ENCODE measurements at regions not wholly inside any gene's neighbourhood (a gene's known extent, or its start where the extent isn't known, plus 50 kb on each side); places are given as distances from the start of the nearest gene placed in this dataset.

DNA sequence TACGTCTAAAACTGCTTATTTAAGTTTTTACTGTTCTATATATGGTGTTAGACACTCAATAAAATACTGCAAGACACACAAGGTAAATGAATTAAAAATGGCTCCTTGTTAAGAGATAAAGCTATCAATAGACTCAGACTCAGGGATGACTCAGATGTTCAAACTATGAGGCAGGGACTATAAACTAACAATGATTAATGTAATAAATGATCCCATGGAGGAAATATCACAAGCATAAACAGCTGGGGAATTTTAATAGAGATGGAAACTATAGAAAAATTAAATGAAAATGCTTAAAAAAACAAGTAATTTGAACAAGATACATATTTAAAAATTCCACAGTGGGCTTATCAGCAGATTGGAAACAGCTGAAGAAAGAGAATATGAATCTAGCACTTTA lies 650.8 kb downstream of the DCDC2C start:
- Histone ChIP-seq H3K27me3 (ENCODE audit: insufficient read depth, low read length) (no peaks in the 10 kb centered on the region), H3K9me3 (ENCODE audit: low read length) (no peaks in the 10 kb centered on the region), H3K36me3 (ENCODE audit: insufficient read depth, low read length) (no peaks in the 10 kb centered on the region), H3K4me3 (ENCODE audit: low read length) (no peak overlapping the region), H3K4me1 (ENCODE audit: insufficient read depth, low read length) (no peaks in the 10 kb centered on the region), H2AFZ (ENCODE audit: low read depth, low read length) (no peak overlapping the region)

- no peaks in the 10 kb centered on the region for H3K9me3 ChIP-seq (ENCODE audit: low read length)
- H3K36me3 ChIP-seq (ENCODE audit: insufficient read depth, low read length) = no peaks in the 10 kb centered on the region
- no peak overlapping the region for H2AFZ ChIP-seq (ENCODE audit: low read depth, low read length)
- H3K4me1 ChIP-seq (ENCODE audit: insufficient read depth, low read length) = no peaks in the 10 kb centered on the region
- H3K4me3 ChIP-seq (ENCODE audit: low read length) = no peak overlapping the region
- no peaks in the 10 kb centered on the region for H3K27me3 ChIP-seq (ENCODE audit: insufficient read depth, low read length)
Measured at GRCh38 chr2:4354678-4355077, 651.3 kb downstream of the DCDC2C start.

DNA sequence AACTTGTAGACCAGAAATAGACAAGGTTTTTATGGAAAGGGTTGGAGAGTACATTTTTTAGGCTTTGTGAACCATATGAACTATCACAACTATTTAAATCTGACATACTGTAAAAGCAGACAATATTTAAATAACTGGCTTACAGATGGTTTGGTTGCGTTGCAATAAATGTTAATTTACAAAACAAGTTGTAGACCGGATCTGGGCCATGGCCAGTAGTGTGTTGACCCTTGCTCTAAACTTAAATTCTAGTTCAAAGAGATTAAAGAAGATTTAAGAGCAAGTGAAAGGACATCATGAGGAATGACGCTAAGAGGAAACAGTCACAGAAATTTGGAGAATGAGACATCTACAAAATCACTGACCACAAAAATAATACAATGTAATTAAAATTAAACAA lies 652.7 kb downstream of the DCDC2C start:
- Histone ChIP-seq H3K36me3 (ENCODE audit: insufficient read depth, low read length) (no peaks in the 10 kb centered on the region), H3K4me1 (ENCODE audit: insufficient read depth, low read length) (no peaks in the 10 kb centered on the region), H3K27me3 (ENCODE audit: insufficient read depth, low read length) (no peaks in the 10 kb centered on the region), H3K4me3 (ENCODE audit: low read length) (no peak overlapping the region), H3K9me3 (ENCODE audit: low read length) (no peaks in the 10 kb centered on the region), H2AFZ (ENCODE audit: low read depth, low read length) (no peak overlapping the region)

GRCh38 chr2:4356541-4356940 lies 653.2 kb downstream of the DCDC2C start:
- H3K27me3 ChIP-seq (ENCODE audit: insufficient read depth, low read length) = no peaks in the 10 kb centered on the region
- H3K9me3 ChIP-seq (ENCODE audit: low read length) = no peaks in the 10 kb centered on the region
- no peaks in the 10 kb centered on the region for H3K36me3 ChIP-seq (ENCODE audit: insufficient read depth, low read length)
- H3K4me1 ChIP-seq (ENCODE audit: insufficient read depth, low read length) = no peaks in the 10 kb centered on the region
- no peak overlapping the region for H3K4me3 ChIP-seq (ENCODE audit: low read length)
- no peak overlapping the region for H2AFZ ChIP-seq (ENCODE audit: low read depth, low read length)

DNA sequence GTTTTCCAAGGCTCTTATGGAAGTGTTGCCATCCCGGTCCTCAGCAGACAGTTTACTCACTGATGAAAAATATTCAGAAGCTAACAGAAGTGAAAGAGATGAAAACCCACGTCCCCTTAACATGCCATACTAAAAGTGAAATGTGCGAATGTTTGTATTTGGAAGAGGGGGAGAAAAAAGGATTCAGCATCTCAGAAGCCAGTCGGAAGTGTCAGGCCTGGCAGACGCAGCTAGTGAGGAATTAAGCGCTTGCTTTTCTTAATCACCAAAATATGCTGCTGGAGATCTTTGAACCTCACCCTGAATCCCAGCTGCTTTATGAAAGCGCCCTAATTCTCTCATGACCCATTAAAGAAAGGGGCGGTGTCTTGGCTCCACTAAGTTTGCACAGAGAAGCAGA lies 653.7 kb downstream of the DCDC2C start:
- Histone ChIP-seq H3K9me3 (ENCODE audit: low read length) (no peaks in the 10 kb centered on the region), H3K27me3 (ENCODE audit: insufficient read depth, low read length) (no peaks in the 10 kb centered on the region)

DNA sequence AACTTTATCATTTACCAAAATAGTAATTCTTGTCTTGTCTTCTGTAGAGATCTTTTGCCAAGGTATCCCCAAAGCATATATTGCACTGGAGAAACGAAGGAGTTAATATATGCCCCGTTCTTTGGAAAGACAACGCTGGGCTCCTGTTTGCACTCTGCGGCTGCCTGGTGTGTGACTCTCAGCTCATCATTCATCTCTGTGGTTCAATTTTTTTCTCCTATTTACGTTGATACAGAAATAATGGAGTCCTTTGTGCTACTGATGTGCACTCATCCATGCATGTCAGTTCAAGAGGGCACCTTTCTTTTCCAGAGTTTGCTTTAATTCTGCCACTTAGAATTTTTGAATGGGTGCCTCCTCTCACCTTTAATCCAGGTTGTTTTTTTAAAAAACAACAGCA lies 655.5 kb downstream of the DCDC2C start:
- Histone ChIP-seq H3K4me3 (ENCODE audit: low read length) (no peak overlapping the region), H3K36me3 (ENCODE audit: insufficient read depth, low read length) (no peaks in the 10 kb centered on the region), H2AFZ (ENCODE audit: low read depth, low read length) (no peak overlapping the region), H3K4me1 (ENCODE audit: insufficient read depth, low read length) (no peaks in the 10 kb centered on the region), H3K27me3 (ENCODE audit: insufficient read depth, low read length) (no peaks in the 10 kb centered on the region), H3K9me3 (ENCODE audit: low read length) (no peaks in the 10 kb centered on the region)

More for the DNA sequence above, 653.7 kb downstream of the DCDC2C start:
- Histone ChIP-seq H3K4me3 (ENCODE audit: low read length) (no peak overlapping the region), H3K36me3 (ENCODE audit: insufficient read depth, low read length) (no peaks in the 10 kb centered on the region), H2AFZ (ENCODE audit: low read depth, low read length) (no peak overlapping the region), H3K4me1 (ENCODE audit: insufficient read depth, low read length) (no peaks in the 10 kb centered on the region)

- Histone ChIP-seq H3K36me3 (ENCODE audit: insufficient read depth, low read length) (no peaks in the 10 kb centered on the region), H3K4me3 (ENCODE audit: low read length) (no peak overlapping the region), H3K9me3 (ENCODE audit: low read length) (no peaks in the 10 kb centered on the region), H2AFZ (ENCODE audit: low read depth, low read length) (no peak overlapping the region), H3K4me1 (ENCODE audit: insufficient read depth, low read length) (peaks cover 8% of the 10 kb centered on the region), H3K27me3 (ENCODE audit: insufficient read depth, low read length) (no peaks in the 10 kb centered on the region)
Measured at GRCh38 chr2:4368907-4369306, 665.5 kb downstream of the DCDC2C start.

- H3K27me3 ChIP-seq (ENCODE audit: insufficient read depth, low read length) = no peaks in the 10 kb centered on the region
- H2AFZ ChIP-seq (ENCODE audit: low read depth, low read length) = no peak overlapping the region
- no peak overlapping the region for H3K4me3 ChIP-seq (ENCODE audit: low read length)
- no peaks in the 10 kb centered on the region for H3K36me3 ChIP-seq (ENCODE audit: insufficient read depth, low read length)
- peaks cover 8% of the 10 kb centered on the region for H3K4me1 ChIP-seq (ENCODE audit: insufficient read depth, low read length)
- H3K9me3 ChIP-seq (ENCODE audit: low read length) = no peaks in the 10 kb centered on the region
Measured at GRCh38 chr2:4369826-4370419, 666.5 kb downstream of the DCDC2C start.

DNA sequence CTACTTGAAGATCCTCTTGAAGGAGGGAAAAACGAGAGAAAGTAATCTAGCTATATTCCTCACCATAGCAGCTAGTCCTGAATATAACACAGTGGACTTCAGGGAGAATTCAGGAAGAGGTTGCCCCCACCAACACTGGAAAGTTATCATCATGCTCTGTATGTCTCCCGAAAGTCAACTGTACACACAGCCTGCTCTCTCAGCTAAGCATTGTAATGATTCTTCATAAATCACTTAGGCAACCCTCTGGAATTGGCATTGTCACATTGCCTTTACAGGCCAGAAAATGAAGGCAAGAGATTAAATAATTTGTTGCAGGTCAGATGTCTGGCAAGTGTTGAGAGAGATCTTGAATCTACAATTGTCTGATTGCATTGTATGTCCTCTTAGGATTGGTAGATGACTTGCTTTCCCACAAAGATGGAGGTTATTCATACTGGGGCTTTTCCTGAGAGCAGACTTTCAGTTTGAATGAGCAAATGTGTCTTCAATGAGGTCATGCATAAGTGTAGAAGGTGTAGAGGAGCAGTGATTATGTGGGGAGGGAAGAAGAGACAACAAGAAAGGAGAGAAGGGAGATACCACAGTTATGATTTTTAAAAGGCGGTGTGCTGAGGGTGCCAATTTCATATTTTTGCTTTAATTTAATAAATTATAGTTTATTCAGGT lies 667.2 kb downstream of the DCDC2C start:
- H3K36me3 ChIP-seq (ENCODE audit: insufficient read depth, low read length) = no peaks in the 10 kb centered on the region
- H3K27me3 ChIP-seq (ENCODE audit: insufficient read depth, low read length) = no peaks in the 10 kb centered on the region
- no peaks in the 10 kb centered on the region for H3K9me3 ChIP-seq (ENCODE audit: low read length)
- no peak overlapping the region for H2AFZ ChIP-seq (ENCODE audit: low read depth, low read length)
- H3K4me1 ChIP-seq (ENCODE audit: insufficient read depth, low read length) = peaks cover 8% of the 10 kb centered on the region
- no peak overlapping the region for H3K4me3 ChIP-seq (ENCODE audit: low read length)

DNA sequence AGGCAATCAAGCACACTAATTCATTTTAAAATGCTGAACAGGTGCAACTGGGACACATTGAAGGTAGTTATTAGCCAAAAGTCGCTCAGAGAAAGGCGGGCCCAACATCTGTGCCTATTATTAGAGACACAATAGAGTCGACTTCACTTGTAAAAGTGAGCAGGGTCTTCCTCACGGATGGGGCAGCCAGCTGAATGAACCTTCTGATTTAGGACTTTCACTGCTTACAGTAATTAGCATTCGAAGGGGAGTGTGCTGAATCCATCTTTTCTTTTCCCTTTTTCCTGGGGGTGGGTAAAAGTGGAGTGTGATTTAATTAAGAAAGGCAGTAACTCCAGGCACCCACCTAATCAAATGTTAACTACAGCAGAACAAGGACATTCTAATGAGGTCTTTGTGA lies 677.7 kb downstream of the DCDC2C start:
- Histone ChIP-seq H3K4me1 (ENCODE audit: insufficient read depth, low read length) (peaks cover 7% of the 10 kb centered on the region), H3K9me3 (ENCODE audit: low read length) (no peaks in the 10 kb centered on the region), H3K36me3 (ENCODE audit: insufficient read depth, low read length) (no peaks in the 10 kb centered on the region), H2AFZ (ENCODE audit: low read depth, low read length) (no peak overlapping the region), H3K27me3 (ENCODE audit: insufficient read depth, low read length) (no peaks in the 10 kb centered on the region), H3K4me3 (ENCODE audit: low read length) (no peak overlapping the region)

- Histone ChIP-seq H3K9me3 (ENCODE audit: low read length) (no peaks in the 10 kb centered on the region), H3K27me3 (ENCODE audit: insufficient read depth, low read length) (no peaks in the 10 kb centered on the region), H2AFZ (ENCODE audit: low read depth, low read length) (no peak overlapping the region), H3K36me3 (ENCODE audit: insufficient read depth, low read length) (no peaks in the 10 kb centered on the region), H3K4me1 (ENCODE audit: insufficient read depth, low read length) (peaks cover 7% of the 10 kb centered on the region), H3K4me3 (ENCODE audit: low read length) (no peak overlapping the region)
Measured at GRCh38 chr2:4381773-4382172, 678.4 kb downstream of the DCDC2C start.

GRCh38 chr2:4391013-4391412 lies 687.6 kb downstream of the DCDC2C start:
- Histone ChIP-seq H3K4me3 (ENCODE audit: low read length) (no peak overlapping the region), H3K36me3 (ENCODE audit: insufficient read depth, low read length) (no peaks in the 10 kb centered on the region), H3K9me3 (ENCODE audit: low read length) (no peaks in the 10 kb centered on the region)

GRCh38 chr2:4404363-4404762 lies 701.0 kb downstream of the DCDC2C start:
- H3K4me3 ChIP-seq (ENCODE audit: low read length) = no peak overlapping the region
- H3K9me3 ChIP-seq (ENCODE audit: low read length) = no peaks in the 10 kb centered on the region

More at GRCh38 chr2:4391013-4391412, 687.6 kb downstream of the DCDC2C start:
- Histone ChIP-seq H3K27me3 (ENCODE audit: insufficient read depth, low read length) (no peaks in the 10 kb centered on the region), H3K4me1 (ENCODE audit: insufficient read depth, low read length) (no peaks in the 10 kb centered on the region), H2AFZ (ENCODE audit: low read depth, low read length) (no peak overlapping the region)

GRCh38 chr2:4408321-4408720 lies 704.9 kb downstream of the DCDC2C start:
- H2AFZ ChIP-seq (ENCODE audit: low read depth, low read length) = no peak overlapping the region
- no peak overlapping the region for H3K4me3 ChIP-seq (ENCODE audit: low read length)
- H3K9me3 ChIP-seq (ENCODE audit: low read length) = no peaks in the 10 kb centered on the region
- no peaks in the 10 kb centered on the region for H3K27me3 ChIP-seq (ENCODE audit: insufficient read depth, low read length)
- no peaks in the 10 kb centered on the region for H3K36me3 ChIP-seq (ENCODE audit: insufficient read depth, low read length)
- peaks cover 16% of the 10 kb centered on the region for H3K4me1 ChIP-seq (ENCODE audit: insufficient read depth, low read length)

More at GRCh38 chr2:4404363-4404762, 701.0 kb downstream of the DCDC2C start:
- no peaks in the 10 kb centered on the region for H3K27me3 ChIP-seq (ENCODE audit: insufficient read depth, low read length)
- H3K36me3 ChIP-seq (ENCODE audit: insufficient read depth, low read length) = no peaks in the 10 kb centered on the region
- H2AFZ ChIP-seq (ENCODE audit: low read depth, low read length) = no peak overlapping the region
- H3K4me1 ChIP-seq (ENCODE audit: insufficient read depth, low read length) = peaks cover 16% of the 10 kb centered on the region

Measured in neuron (in vitro differentiated cells).